ENCODE measurements at regions not wholly inside any gene's neighbourhood (a gene's known extent, or its start where the extent isn't known, plus 50 kb on each side); places are given as distances from the start of the nearest gene placed in this dataset.

- no peak overlapping the region for H3K4me3 ChIP-seq (replicated peaks; ENCODE audit: insufficient read depth, low read length)
- H3K27me3 ChIP-seq (ENCODE audit: insufficient read depth, poor library complexity, severe bottlenecking) = peaks cover 3% of the 10 kb centered on the region
- H3K27ac ChIP-seq (replicated peaks) = no peak overlapping the region
- TF ChIP-seq, protein P1, sequence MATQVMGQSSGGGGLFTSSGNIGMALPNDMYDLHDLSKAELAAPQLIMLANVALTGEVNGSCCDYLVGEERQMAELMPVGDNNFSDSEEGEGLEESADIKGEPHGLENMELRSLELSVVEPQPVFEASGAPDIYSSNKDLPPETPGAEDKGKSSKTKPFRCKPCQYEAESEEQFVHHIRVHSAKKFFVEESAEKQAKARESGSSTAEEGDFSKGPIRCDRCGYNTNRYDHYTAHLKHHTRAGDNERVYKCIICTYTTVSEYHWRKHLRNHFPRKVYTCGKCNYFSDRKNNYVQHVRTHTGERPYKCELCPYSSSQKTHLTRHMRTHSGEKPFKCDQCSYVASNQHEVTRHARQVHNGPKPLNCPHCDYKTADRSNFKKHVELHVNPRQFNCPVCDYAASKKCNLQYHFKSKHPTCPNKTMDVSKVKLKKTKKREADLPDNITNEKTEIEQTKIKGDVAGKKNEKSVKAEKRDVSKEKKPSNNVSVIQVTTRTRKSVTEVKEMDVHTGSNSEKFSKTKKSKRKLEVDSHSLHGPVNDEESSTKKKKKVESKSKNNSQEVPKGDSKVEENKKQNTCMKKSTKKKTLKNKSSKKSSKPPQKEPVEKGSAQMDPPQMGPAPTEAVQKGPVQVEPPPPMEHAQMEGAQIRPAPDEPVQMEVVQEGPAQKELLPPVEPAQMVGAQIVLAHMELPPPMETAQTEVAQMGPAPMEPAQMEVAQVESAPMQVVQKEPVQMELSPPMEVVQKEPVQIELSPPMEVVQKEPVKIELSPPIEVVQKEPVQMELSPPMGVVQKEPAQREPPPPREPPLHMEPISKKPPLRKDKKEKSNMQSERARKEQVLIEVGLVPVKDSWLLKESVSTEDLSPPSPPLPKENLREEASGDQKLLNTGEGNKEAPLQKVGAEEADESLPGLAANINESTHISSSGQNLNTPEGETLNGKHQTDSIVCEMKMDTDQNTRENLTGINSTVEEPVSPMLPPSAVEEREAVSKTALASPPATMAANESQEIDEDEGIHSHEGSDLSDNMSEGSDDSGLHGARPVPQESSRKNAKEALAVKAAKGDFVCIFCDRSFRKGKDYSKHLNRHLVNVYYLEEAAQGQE (IDR thresholded peaks at IDR 0.05; ENCODE audit: insufficient replicate concordance, low read depth) = no peak
- no peak for TF ChIP-seq SPI1 (IDR thresholded peaks at IDR 0.05; ENCODE audit: borderline replicate concordance, low read depth)
- TF ChIP-seq GABPA (IDR thresholded peaks at IDR 0.05; ENCODE audit: low read depth) = no peak
- TF ChIP-seq, protein P2, sequence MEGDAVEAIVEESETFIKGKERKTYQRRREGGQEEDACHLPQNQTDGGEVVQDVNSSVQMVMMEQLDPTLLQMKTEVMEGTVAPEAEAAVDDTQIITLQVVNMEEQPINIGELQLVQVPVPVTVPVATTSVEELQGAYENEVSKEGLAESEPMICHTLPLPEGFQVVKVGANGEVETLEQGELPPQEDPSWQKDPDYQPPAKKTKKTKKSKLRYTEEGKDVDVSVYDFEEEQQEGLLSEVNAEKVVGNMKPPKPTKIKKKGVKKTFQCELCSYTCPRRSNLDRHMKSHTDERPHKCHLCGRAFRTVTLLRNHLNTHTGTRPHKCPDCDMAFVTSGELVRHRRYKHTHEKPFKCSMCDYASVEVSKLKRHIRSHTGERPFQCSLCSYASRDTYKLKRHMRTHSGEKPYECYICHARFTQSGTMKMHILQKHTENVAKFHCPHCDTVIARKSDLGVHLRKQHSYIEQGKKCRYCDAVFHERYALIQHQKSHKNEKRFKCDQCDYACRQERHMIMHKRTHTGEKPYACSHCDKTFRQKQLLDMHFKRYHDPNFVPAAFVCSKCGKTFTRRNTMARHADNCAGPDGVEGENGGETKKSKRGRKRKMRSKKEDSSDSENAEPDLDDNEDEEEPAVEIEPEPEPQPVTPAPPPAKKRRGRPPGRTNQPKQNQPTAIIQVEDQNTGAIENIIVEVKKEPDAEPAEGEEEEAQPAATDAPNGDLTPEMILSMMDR (IDR thresholded peaks at IDR 0.05; ENCODE audit: insufficient read depth, low read length) = no peak
- TF ChIP-seq POLR2AphosphoS5 (IDR thresholded peaks at IDR 0.05; ENCODE audit: low read depth) = no peak
- no peak for DNase-seq (ENCODE audit: low read depth in 1 of 2, low spot score in 1 of 2)
These were observed 104.9 kb downstream of the HSPH1 start for GRCh38 chr13:31056644-31057271.

DNA sequence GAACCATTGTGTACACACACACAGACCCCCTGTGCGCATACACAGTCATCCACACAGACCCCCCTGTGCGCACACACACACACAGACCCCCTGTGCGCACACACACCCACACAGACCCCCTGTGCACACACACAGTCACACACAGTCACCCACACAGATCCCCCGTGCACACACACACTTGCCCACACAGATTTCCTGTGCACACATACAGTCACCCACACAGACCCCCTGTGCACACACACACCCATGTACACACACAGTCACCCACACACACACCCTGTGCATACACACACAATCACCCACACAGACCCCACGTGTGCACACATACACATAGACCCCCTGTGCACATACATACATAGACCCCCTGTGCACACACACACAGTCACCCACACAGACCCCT lies 106.1 kb downstream of the HSPH1 start:
- TF ChIP-seq SPI1 (IDR thresholded peaks at IDR 0.05; ENCODE audit: borderline replicate concordance, low read depth) = no peak
- TF ChIP-seq, protein P1 (IDR thresholded peaks at IDR 0.05; ENCODE audit: insufficient replicate concordance, low read depth) = no peak
- no peak for TF ChIP-seq POLR2AphosphoS5 (IDR thresholded peaks at IDR 0.05; ENCODE audit: low read depth)
- TF ChIP-seq, protein P2 (IDR thresholded peaks at IDR 0.05; ENCODE audit: insufficient read depth, low read length) = no peak
- TF ChIP-seq GABPA (IDR thresholded peaks at IDR 0.05; ENCODE audit: low read depth) = no peak
- H3K27me3 ChIP-seq (ENCODE audit: insufficient read depth, poor library complexity, severe bottlenecking) = no peaks in the 10 kb centered on the region
- no peak for DNase-seq (ENCODE audit: low read depth in 1 of 2, low spot score in 1 of 2)
- H3K27ac ChIP-seq (replicated peaks) = no peak overlapping the region
- no peak overlapping the region for H3K4me3 ChIP-seq (replicated peaks; ENCODE audit: insufficient read depth, low read length)

DNA sequence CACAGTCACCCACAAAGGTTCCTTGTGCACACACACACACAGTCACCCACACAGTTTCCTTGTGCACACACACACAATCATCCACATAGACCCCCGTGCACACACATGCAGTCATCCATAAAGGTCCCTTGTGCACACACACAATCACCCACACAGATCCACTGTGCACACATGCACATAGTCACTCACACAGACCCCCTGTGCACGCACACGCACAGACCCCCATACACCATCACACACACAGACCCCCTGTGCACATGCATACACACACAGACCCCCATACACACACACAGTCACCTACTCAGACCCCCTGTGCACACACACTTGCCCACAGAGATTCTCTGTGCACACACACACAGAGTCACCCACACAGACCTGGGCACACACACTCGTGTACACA lies 107.1 kb downstream of the HSPH1 start:
- H3K4me3 ChIP-seq (replicated peaks; ENCODE audit: insufficient read depth, low read length) = no peak overlapping the region

More for the DNA sequence above, 107.1 kb downstream of the HSPH1 start:
- DNase-seq (ENCODE audit: low read depth in 1 of 2, low spot score in 1 of 2) = no peak
- H3K27ac ChIP-seq (replicated peaks) = no peak overlapping the region
- no peaks in the 10 kb centered on the region for H3K27me3 ChIP-seq (ENCODE audit: insufficient read depth, poor library complexity, severe bottlenecking)
- TF ChIP-seq, protein P1 (IDR thresholded peaks at IDR 0.05; ENCODE audit: insufficient replicate concordance, low read depth) = no peak
- TF ChIP-seq, protein P2 (IDR thresholded peaks at IDR 0.05; ENCODE audit: insufficient read depth, low read length) = no peak
- TF ChIP-seq SPI1 (IDR thresholded peaks at IDR 0.05; ENCODE audit: borderline replicate concordance, low read depth) (no peak), POLR2AphosphoS5 (IDR thresholded peaks at IDR 0.05; ENCODE audit: low read depth) (no peak), GABPA (IDR thresholded peaks at IDR 0.05; ENCODE audit: low read depth) (no peak)
